Epidermal melanocyte (primary cell): ENCODE measurements at regions not wholly inside any gene's neighbourhood (a gene's known extent, or its start where the extent isn't known, plus 50 kb on each side); places are given as distances from the start of the nearest gene placed in this dataset.

Source experiments
- DNase-seq: peaks from one replicate; pipeline ENCODE4 v3.0.0; 2011; ENCODE audit warnings: low spot score; ENCODE audit not compliant: insufficient read length

DNA sequence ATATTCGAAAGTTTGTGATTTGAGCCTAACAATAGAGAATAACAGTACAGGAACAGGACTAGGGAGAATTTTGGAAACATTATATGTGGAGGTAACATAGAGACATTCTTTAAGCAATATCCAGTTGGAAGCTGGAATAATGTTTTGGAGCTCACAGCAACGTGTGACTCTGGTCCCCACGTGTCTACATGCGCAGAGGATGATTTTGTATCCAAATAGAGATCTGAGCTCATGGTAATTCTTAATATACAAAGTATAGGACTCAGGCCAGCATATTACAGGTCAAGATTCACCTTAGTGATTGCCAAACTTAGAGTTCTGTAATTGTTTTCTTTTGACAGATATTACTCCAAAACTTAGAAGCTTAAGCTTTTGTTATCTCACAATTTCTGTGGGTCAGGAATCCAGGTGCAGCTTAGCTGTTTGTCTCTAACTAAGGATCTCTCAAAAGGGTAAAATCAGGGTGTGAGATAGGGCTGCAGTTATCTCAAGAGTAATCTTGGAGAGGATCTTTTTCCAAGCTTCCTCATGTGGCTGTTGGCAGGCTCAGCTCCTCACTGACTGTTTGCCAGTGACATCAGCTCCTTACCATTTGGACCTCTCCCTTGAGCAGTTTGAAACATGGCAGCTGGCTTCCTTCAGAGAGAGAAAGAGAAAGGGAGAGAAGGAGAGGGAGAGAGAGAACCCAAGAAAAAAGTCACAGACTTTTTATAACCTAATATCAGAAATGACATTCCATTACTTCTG is 272.0 kb upstream of the ZNF462 start:
- DNase-seq, result no peak

DNA sequence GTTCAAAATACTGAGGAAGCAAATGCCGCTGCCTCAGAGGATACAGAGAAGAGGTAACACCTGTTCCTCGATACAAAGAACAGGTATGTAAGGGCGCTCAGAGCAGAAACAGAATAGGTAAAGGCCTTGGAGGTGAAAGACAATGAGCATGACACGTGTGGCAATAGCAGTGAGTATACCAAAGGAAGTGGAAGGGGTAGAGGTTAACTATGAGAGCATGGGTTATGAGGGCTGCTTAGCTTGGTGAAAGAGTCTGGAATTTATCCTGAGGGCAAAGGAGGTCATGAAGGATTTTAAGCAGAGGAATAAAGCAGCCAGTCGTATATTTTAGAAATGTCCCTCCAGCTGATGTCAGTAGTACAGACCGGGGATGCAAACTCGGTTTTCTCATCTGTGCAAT is 269.8 kb upstream of the ZNF462 start:
- no peak for DNase-seq

DNA sequence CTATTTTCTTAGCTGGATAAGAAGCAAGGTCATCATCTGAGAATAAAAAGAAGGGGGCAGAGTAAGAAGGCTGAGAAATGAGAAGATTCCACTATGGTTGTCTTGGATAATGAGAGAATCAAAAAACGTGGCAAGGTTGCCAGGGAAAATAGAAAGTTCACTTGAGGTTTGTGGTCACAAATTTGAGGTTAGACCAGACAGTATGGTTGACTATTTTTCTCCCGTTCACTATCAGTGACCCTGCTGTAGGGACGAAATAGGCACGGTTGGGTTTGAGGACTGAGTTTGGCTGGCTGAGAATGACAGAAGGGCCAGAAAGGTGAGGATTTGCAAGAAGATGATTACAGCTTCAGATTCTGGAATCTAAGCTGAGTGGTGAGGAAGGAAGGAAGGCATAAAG is 266.0 kb upstream of the ZNF462 start:
- no peak for DNase-seq

DNA sequence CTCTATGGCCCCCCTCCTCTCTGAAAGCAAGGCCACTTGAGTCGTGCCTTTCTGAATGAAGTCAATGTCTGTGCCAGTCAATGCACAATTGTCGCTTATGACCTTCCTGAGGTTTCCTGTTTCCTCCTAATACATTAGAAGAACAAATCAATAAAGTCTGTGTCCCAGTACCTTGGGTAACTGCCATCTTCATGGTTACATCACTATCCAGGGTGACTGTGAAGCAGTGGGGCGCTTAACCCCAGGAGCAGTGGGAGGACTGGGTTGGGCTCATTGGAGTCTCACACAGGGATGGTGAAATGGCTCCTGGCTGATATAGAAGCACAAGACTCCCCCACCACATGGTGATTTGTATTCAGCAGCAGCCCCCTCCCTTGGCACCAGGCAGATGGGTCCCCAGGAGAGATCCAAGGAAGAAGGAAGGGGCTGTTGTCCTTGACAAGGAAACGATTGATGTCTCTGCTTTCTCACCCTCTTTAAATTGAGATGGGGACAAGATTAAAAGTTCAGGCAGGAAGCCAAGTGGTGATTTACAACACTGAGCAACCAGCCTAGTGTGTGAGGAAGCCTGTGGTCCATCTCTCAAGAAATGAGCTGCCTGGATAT is 261.9 kb upstream of the ZNF462 start:
- no peak for DNase-seq

DNA sequence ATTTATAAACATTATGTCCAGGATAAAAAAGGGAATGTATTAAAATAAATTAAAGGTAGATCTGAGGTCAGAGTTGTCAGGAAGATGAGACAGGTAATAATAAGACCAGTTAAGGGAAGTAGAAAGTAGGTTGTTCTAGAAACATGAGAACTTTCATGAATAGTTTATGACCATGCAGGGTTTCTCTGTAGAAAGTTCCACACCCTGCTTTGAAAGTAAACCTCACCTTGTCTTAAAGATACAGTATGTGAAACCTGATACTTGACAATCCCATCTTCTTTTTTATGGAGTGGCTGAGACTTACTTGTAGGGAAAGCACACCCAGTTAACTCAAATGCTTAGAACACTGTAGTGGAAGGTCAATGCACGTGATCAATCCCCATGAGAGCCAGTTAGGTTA is 260.6 kb upstream of the ZNF462 start:
- DNase-seq, result no peak

DNA sequence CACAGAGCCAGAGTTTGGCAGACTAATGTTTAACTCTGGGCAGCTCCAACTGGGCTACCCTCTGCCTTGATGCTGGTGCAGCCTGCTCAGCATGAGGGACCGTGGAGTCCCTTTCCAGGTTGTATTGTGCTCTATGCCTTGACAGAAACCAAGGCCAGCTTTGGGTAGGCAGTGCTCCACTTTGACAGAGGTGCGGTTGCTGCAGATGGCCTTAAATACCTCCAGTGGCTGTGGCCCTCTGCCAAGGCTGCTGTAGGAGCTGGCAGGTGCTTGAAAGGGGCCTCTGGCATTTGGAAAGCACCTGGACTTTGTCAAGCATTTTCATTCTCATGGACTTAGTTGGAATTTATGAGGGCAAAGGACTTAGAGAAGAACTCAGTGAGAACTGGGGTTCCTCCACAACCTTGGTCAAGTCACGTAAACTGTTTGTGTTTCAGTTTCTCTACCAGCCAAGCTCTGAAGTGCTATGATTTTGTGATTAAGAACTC is 249.7 kb upstream of the ZNF462 start:
- no peak for DNase-seq

DNA sequence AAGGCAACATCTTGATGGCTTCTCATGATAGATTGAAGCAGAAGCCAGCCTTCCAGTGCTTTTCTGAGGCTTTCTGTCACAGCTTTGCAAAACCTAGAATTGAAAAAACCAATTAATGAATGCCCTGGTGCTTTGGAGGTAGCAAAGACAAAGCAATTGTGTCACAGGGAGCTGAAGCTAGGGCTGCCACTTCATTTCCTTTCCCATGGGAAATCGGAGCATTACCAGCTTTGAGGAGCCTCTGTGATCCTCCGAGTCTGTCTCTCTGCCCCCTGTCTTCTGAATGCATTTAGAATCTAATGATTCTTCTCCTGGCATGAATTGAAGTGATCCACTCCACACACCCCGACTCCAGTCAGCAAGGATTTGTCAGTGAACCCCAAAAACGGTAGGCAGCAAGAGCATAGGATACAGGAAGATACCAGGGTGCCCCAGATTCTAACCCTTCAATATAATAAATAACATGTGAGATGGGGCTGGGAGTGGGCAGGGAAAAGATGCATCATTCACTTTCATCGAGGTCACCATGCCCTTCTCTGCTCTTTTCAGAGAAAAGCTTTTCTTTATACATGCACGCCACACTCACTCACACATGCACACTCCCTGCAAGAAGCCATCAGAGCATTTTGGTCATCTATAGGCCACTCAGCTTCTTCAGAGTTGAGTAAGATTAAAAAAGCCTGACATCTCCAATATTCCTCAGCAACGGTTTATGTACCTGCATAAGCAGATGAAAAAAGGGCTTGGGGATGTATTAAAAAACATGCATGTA is 247.7 kb upstream of the ZNF462 start:
- DNase-seq, result no peak

DNA sequence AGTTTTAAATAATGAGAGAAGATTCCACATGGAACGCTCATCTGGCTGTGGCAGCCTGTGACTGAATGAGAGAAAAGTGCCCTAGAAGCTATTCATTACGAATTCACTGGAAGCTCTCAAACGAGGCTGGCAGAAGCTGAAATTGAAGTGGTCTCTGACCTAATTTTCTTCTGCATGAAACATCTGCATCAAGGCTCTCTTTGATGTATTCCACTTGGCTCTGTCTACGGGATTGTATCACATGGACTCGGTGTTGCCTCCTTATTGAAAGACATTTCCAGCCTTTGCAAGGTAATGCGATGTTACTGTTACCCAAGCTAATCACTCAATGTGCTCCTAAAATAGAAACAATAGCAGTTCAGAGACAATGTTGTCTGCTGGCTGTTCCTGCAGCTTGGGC is 246.9 kb upstream of the ZNF462 start:
- DNase-seq, result no peak

DNA sequence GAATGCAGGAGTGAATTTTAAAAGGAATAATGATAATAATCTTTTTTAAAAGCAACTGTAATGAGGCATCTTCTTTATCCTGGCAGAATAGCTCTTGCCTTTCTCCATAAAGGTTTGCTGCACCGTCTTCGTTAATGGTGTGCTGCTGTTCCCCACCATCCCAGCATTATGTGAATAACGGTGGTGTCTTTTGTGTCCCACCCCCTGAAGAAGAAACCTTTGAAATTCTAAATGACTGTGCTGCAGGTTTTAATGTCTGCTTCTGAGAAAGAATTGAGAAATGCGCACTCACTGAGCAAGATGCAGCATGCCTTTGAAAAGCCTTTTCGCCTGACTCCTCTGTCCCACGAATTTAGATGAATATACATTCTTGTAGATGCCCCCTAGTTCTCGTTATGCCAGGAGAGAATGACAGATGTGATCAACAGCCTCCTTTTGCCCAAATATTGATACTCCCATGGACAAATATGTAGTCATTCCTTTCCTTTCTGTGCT is 246.1 kb upstream of the ZNF462 start:
- no peak for DNase-seq

DNA sequence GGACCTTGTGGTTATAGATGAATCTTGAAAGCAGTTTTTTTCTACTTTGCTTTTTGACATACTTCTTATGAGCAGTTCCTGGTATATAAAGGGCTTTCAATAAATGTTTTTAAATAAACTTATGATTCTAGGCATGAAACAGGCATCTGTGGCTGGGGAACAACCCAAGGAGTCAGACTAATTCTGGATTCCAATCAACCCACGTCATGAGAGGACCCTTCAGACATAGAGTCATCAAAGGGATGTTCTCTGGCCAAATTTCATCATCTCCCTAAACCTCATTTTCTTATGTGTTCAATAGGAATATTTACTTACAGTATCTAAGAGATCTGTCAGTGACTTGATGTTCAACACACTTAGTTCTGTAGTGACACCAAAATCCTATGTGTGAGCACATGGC is 243.8 kb upstream of the ZNF462 start:
- no peak for DNase-seq

DNA sequence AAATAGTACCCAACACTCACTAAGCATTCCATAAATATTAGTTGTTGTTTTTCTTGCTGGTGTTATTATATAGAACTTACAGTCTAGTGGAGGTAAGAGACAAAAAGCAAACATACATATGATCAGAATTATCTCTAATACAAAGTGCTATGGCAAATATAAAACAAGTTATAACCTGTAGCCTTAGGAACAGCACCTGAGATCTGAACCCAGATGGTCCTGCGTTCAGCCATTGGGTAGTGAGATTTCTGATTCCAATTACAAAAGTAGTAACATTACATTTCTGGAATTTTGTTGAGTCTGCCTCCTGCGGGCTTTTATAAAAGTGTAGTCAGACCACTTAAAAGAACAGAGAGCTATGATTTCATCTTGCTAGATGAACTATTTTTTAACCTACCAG is 242.9 kb upstream of the ZNF462 start:
- DNase-seq, result no peak

DNA sequence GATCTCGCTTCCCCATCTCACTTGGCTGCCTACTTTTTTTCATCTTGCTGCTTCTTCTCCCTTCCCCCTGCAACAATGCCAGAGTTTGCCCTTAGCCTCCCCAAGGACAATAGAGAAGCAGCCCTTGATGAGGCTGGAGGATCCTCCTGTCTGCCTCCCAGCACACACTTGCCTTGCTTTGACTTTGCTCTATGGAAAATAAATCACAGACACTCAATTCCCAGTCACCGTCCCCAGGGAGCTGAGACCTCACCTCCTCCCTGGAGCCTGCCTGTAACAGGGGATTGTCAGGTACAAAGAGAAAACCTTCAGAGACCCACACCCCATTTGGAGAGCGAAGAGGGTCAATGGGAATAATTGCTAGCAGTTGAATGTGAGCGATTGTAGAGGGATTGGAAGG is 242.1 kb upstream of the ZNF462 start:
- DNase-seq, result no peak

DNA sequence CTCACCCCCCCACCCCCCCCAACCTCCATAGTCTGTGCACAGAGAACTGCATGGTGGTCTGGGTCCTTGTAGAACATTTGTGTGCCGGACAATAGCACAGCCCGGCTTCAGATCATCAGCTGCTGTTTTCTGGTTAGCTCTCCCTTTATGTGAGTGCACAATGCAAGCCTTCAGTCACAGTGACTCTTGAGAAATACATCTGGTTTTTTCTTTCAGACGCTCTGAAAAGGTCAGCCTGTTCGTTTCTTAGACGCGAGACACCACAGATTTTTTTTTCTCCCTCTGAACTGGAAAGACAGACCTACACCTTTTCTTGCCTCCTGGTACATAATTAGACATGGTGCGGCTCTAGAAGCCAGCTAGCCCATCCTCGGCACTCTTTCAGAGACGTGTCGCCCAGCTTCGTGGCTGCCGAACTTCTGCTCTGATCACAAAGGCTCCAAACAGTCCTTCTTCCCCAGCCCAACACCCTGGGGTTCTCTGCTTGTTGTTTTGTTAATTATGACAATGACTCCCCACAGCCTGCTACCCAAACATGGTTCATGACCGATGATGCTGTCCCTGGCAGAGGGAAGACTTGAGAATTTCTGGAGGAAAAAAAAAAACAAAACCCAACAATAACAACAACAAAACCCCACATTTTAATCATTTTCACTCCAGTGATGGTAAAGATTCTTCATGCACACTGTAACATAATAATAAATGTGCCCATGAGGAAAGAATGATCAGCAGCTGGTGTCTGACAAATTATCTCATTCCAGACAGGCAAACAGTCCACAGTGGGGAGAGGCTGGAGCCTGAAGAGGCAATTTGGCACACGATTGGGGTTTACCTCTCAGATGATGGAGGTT is 241.4 kb upstream of the ZNF462 start:
- peak; percentile 54 for DNase-seq

DNA sequence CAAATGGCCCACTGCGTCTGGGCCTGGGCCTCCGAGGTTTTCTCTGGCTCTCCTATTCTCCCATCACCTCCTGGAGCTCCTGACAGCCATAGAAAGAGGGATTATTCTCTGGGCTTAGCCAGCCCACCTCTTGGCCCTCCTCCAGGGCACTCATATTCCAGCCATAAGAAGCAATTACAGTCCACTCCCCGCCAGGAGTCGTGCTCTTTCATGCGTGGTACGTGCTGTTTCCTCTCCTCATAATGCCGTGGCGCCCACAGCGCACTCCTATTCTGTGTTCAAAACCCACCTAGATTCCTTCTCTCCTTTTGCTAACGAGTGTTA is 240.8 kb upstream of the ZNF462 start:
- no peak for DNase-seq

DNA sequence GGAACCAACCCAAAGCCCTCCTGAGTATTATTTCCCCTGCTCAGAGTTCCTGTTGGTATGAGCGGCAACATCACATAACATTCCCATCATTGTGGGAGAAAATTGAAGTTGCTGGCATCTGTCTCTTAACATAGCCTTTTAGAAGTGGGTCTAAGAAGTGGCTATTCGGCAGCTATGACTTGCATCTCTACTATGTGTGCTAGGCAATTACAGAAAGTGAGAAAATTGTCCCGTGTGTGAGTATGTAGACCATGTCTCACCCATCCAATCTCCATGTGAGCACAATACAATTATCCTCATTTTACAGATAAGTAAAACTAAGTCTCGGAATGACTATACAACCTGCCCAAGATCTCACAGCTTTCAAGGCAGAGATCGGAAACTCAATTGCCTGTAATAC is 239.4 kb upstream of the ZNF462 start:
- DNase-seq, result no peak

DNA sequence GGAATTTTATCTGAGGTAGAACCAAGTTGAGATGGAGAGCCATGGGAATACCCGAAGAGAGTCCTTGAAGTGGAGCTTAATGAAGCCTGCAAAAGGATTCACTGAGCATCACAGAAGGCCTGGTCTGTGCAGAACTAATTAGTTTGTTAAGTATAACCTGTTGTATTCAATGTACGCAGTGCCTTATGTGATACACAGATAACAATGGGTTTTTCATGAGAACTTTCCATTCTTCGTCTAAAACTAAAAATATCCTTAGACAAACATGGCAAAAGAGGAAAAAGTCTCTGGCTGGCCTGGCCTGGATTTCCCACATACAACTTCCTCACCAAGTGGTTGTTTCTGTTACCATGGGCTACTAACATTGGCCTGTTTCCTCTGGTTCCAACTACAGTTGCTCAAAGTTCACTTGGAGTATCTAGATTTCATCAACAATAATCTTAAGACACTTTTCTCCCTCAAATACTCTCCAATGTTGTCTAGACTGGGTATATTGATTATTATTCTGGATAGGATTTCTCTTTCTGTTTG is 237.6 kb upstream of the ZNF462 start:
- no peak for DNase-seq

DNA sequence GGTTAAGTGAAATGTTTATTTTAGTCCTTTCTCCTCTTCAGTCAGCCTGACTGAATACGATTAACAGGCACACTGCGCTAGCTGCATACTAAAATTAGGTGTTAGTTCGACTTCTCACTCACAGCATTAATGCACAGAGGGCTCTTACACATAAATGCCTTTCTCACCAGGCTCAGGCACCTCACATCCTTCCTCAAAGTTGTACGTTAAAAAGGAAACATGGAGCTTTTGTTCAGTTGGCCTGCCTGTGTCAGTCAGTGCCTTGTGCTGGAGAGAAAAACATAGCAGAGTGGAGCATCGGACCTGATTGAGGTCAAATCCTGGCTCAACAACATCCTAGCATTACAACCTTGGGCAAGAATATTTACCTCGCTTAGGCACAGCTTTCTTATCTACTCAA is 236.0 kb upstream of the ZNF462 start:
- no peak for DNase-seq

DNA sequence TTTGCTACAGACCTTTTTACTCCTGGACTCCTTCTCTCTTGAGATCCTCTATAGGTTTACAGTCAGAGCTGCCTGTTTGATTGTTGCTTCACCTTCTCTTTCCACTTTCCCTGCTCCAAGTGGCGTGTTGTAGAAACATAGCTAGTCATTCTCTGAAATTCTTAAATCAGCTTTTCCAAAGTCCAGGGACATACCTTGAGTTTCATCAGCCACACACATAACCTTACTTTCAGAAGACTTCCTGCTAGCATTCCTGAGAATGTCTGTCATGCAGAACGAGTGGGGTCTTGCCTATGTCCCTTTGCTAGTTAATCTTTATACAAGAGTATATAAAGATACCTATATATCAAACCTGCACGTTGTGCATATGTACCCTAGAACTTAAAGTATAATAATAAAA is 230.3 kb upstream of the ZNF462 start:
- DNase-seq, result no peak

DNA sequence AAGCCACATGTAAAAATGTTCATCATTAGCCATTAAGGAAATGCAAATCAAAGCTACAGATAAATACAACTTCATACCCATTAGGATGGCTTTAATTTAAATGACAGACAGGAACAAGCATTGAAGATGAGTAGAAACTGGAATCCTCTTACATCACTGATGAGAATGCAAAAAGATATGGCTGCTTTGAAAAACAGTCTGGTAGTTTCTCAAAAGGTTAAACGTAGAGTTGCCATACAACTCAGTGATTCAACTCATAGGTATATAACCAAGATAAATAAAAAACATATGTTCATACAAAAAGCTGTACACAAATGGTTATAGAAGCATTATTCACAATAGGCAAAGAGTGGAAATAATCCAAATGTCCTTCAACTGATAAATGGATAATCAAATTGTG is 228.8 kb upstream of the ZNF462 start:
- DNase-seq, result no peak

DNA sequence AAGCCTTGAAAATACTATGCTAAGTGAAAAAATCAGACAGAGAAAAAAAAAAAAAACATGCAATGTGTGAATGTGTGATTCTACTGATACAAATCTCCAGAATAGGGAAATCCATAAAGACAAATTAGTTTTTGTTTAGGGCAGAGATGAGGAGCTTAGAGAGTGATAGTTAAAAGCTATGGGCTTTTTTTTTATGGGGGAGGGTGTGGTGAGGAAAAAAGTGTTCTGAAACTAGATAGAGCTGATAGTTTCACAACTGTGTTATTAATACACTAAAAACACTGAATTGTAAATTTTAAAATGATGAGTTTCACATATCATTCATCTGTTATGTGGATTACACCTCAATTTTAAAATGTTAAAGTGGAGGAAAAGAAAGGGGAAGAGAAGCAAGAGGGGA is 228.3 kb upstream of the ZNF462 start:
- no peak for DNase-seq

DNA sequence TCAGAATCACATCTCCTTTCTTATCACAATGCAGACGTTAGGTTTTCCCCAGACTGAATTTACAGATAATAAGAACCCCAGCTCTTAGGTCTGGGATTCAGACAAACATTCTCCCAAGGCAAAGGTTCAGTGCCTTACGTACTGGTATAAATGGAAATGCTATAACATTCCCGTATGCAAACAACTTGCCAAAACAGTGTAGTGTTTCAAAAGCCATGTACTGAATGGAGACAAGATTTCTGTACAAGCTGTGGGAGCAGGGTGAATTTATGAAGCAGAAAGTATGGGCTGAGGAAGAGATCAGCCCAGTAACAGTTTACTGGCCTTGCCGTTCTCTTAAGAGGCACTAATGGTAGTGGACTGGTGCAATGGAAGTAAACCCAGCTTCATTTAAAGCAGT is 225.5 kb upstream of the ZNF462 start:
- DNase-seq, result no peak
